HEK293T (cell line): ENCODE measurements at regions not wholly inside any gene's neighbourhood (a gene's known extent, or its start where the extent isn't known, plus 50 kb on each side); places are given as distances from the start of the nearest gene placed in this dataset.

Experiments used
- CTCF ChIA-PET: fragments of 350-600 bp; formaldehyde crosslinking; extraction: SDS; loops from one replicate; lab custom pipeline; 2021; ENCODE audit warnings: antibody characterized with exemption, inconsistent platforms; lab: Yijun Ruan, JAX
- POLR2A ChIA-PET: fragments of 350-600 bp; formaldehyde crosslinking; extraction: SDS; loops from one replicate; lab custom pipeline; 2020; ENCODE audit warnings: antibody characterized with exemption, inconsistent platforms; lab: Yijun Ruan, JAX
- DNase-seq: peaks from one replicate; pipeline ENCODE4 v3.0.0; 2012; ENCODE audit warnings: mixed read lengths; ENCODE audit errors: extremely low spot score
- ARNT ChIP-seq: fragments of 450-650 bp; IDR thresholded peaks from 2 replicates; pipeline ENCODE4 v1.6.1; 2017; ENCODE audit warnings: mild to moderate bottlenecking
- BHLHE40 ChIP-seq: fragments of 450-650 bp; IDR thresholded peaks from 2 replicates; pipeline ENCODE4 v1.6.1; 2016; ENCODE audit warnings: mild to moderate bottlenecking, moderate library complexity, borderline replicate concordance
- CTBP1 ChIP-seq: fragments of 450-650 bp; IDR thresholded peaks from 2 replicates; pipeline ENCODE4 v1.6.1; 2016; ENCODE audit warnings: borderline replicate concordance
- ELF4 ChIP-seq: fragments of 450-650 bp; IDR thresholded peaks from 2 replicates; pipeline ENCODE4 v1.6.1; 2017; ENCODE audit warnings: antibody characterized with exemption
- FOXA1 ChIP-seq: fragments of 450-650 bp; IDR thresholded peaks from 2 replicates; pipeline ENCODE4 v1.6.1; 2016; ENCODE audit warnings: mild to moderate bottlenecking
- FOXK2 ChIP-seq: fragments of 450-650 bp; IDR thresholded peaks from 2 replicates; pipeline ENCODE4 v1.6.1; 2016; ENCODE audit warnings: mild to moderate bottlenecking
- FOXM1 ChIP-seq: fragments of 450-650 bp; IDR thresholded peaks from 2 replicates; pipeline ENCODE4 v1.6.1; 2017; ENCODE audit warnings: mild to moderate bottlenecking, borderline replicate concordance
- HDGF ChIP-seq: fragments of 450-650 bp; IDR thresholded peaks from 2 replicates; pipeline ENCODE4 v1.6.1; 2017; ENCODE audit warnings: antibody characterized with exemption, borderline replicate concordance
- L3MBTL2 ChIP-seq: fragments of 450-650 bp; conservative IDR thresholded peaks from 2 replicates; pipeline ENCODE4 v1.6.1; 2016; ENCODE audit warnings: mild to moderate bottlenecking
- LEF1 ChIP-seq: fragments of 450-650 bp; IDR thresholded peaks from 2 replicates; pipeline ENCODE4 v1.6.1; 2017; ENCODE audit warnings: mild to moderate bottlenecking, borderline replicate concordance
- NFRKB ChIP-seq: fragments of 450-650 bp; IDR thresholded peaks from 2 replicates; pipeline ENCODE4 v1.6.1; 2016; ENCODE audit warnings: mild to moderate bottlenecking, moderate library complexity
- PKNOX1 ChIP-seq: fragments of 450-650 bp; IDR thresholded peaks from 2 replicates; pipeline ENCODE4 v1.6.1; 2016
- SP1 ChIP-seq: fragments of 450-650 bp; IDR thresholded peaks from 2 replicates; pipeline ENCODE4 v1.6.1; 2017
- SUZ12 ChIP-seq: fragments of 450-650 bp; IDR thresholded peaks from 2 replicates; pipeline ENCODE4 v1.6.1; 2016; ENCODE audit warnings: mild to moderate bottlenecking
- TARDBP ChIP-seq: fragments of 450-650 bp; IDR thresholded peaks from 2 replicates; pipeline ENCODE4 v1.6.1; 2016
- ZNF384 ChIP-seq: fragments of 450-650 bp; IDR thresholded peaks from 2 replicates; pipeline ENCODE4 v1.6.1; 2016

DNA sequence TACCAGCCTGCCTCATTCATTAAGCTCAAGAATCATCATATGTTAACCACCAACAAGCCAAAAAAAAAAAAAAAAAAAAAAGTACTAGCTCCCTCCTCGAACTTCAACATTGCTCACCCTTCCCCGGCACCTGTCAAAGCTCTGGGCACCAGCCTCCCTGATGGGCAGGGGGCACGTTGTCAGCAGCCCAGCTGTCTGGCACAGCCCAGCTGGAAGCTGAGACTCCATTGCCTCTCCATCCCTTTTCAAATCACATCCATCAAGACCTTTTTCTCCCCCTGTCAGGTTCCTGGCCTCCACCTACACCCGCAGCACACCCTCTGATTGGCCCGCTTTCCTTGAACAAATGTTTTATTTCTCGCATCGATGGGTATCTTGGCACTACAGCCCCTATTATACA, 913.3 kb upstream of the AUTS2 start:
- ChIA-PET CTCF (interaction anchor here (0.6 kb wide), 1 partner anchor 251 kb away, joined by 4 read pairs; no protein-coding TSS in a partner anchor), POLR2A (no interaction called here)
- DNase-seq: no peak
- TF ChIP-seq TARDBP: no peak

- TF ChIP-seq ARNT: no peak
- no peak for TF ChIP-seq ELF4
- TF ChIP-seq FOXM1: no peak
- no peak for TF ChIP-seq BHLHE40
- TF ChIP-seq CTBP1: no peak
- TF ChIP-seq SP1: no peak
- TF ChIP-seq L3MBTL2: no peak
- TF ChIP-seq LEF1: no peak
- no peak for TF ChIP-seq FOXK2
- ChIA-PET CTCF (no interaction called here), POLR2A (no interaction called here)
- DNase-seq: no peak
Observed at GRCh38 chr7:68688416-68689086, 909.7 kb upstream of the AUTS2 start.

- no peak for DNase-seq
- CTCF ChIA-PET: no interaction called here
- POLR2A ChIA-PET: no interaction called here
- TF ChIP-seq TARDBP (no peak), LEF1 (no peak), FOXK2 (no peak), ARNT (no peak), CTBP1 (no peak), HDGF (no peak), PKNOX1 (no peak), ELF4 (no peak), FOXM1 (no peak), L3MBTL2 (no peak), SP1 (no peak), SUZ12 (no peak), NFRKB (no peak), FOXA1 (no peak), ZNF384 (no peak), BHLHE40 (no peak)
Observed at GRCh38 chr7:68689087-68689433, 909.2 kb upstream of the AUTS2 start.

DNA sequence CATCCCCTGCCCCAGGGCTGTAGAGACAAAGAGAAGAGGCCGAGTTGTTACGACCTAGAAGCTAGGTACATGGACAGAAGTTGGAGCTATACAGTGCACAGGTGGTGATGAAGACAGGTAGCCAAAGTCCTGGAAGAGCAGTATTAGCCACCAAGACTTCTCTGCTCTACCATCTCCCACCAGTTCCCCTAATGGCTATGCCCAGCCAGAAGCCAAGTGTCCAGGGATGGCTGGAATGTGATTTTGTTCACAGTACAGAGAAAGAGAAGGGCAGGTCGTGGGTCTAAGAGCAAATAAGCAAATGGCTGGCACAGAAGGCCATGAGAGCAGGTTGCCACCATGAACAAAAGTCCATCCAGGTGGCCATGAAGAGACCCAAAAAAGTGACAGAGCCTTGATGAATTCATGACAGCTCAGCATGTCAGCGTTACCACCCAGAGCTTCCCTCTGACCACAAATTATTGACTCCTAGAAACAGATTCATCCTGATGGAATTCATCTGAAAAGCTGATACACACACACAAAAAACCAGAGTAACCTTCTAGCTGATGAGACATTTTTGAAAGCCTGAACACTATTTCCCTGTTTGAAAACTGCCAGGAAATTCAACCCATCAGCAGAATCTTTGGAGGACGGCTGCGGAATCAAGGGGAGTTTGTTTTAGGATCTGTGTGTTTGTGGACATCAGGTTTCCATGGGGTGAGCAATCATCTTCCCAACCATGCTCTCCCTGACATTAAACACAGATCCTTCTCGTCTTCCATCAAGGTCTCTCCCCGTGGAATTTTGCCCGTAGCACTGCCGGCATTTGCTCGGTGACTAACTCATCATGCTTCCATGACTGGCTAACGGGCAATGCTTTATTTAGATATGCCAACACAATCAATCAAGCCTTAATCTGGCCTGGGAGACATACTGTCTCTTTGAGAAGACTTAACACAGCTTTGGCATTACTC, 906.7 kb upstream of the AUTS2 start:
- TF ChIP-seq TARDBP: no peak
- no peak for TF ChIP-seq PKNOX1
- no peak for TF ChIP-seq HDGF
- no peak for TF ChIP-seq LEF1
- no peak for TF ChIP-seq FOXA1
- TF ChIP-seq FOXM1: no peak
- no peak for TF ChIP-seq ELF4
- TF ChIP-seq L3MBTL2: no peak
- TF ChIP-seq CTBP1: no peak
- no peak for TF ChIP-seq ARNT
- no peak for TF ChIP-seq ZNF384
- no peak for TF ChIP-seq SP1
- CTCF ChIA-PET: no interaction called here
- DNase-seq: no peak
- POLR2A ChIA-PET: no interaction called here

DNA sequence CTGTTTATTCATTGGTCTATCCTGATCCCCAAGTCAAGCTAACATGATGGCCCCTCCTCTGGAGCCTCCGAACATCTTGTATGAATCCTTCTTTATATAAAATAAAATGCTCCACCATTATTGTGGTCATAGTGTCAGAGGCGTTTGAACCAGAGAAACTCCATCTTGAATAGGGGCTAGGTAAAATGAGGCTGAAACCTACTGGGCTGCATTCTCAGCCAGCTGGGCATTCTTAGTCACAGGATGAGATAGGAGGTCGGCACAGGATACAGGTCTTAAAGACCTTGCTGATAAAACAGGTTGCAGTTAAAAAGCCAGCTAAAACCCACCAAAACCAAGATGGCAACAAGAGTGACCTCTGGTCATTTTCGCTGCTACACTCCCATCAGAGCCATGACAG, 905.8 kb upstream of the AUTS2 start:
- CTCF ChIA-PET: no interaction called here

DNA sequence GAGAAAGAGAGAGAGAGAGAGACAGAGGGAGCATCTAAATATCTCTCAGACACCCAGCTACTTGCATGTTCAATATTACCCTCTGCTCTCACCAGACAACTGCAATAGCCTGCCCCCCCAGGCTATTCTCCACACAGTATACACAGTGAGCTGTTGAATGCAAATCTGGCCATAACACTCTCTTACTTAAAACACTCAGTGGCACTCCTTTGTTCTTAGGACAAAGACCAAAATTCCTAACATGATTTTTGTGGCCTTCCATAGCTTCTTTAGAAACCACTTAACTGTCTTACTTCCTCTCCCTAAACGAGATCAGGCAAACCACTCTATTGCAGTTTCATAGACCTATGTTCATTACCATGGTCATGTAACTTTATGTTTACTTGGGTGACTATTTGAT, 903.6 kb upstream of the AUTS2 start:
- CTCF ChIA-PET: no interaction called here
- no peak for DNase-seq
- POLR2A ChIA-PET: no interaction called here
- TF ChIP-seq NFRKB (no peak), SP1 (no peak), ELF4 (no peak), BHLHE40 (no peak), TARDBP (no peak), CTBP1 (no peak), FOXA1 (no peak), FOXM1 (no peak), L3MBTL2 (no peak), ARNT (no peak), ZNF384 (no peak), LEF1 (no peak), SUZ12 (no peak), FOXK2 (no peak), HDGF (no peak), PKNOX1 (no peak)

More for the DNA sequence above, 905.8 kb upstream of the AUTS2 start:
- TF ChIP-seq ARNT (no peak), CTBP1 (no peak), FOXM1 (no peak), ELF4 (no peak), BHLHE40 (no peak), HDGF (no peak), SP1 (no peak), FOXA1 (no peak), FOXK2 (no peak), SUZ12 (no peak)
- POLR2A ChIA-PET: no interaction called here
- no peak for DNase-seq
